AG10803 (cell line): ENCODE measurements at regions not wholly inside any gene's neighbourhood (a gene's known extent, or its start where the extent isn't known, plus 50 kb on each side); places are given as distances from the start of the nearest gene placed in this dataset.

ENCODE experiments used
- DNase-seq: peaks from one replicate; pipeline ENCODE4 v3.0.0; 2010; ENCODE audit warnings: low read depth
- H3K4me3 ChIP-seq: 2 replicates; pipeline ENCODE4 v1.5.1; 2011; ENCODE audit warnings: mild to moderate bottlenecking, low read length, control low read depth
- CTCF ChIP-seq: conservative IDR thresholded peaks from 2 replicates; pipeline ENCODE4 v1.5.1; 2011; ENCODE audit warnings: mild to moderate bottlenecking, low read length, control low read depth, inconsistent platforms

- TF ChIP-seq CTCF: no peak
- no peak overlapping the region for H3K4me3 ChIP-seq
- DNase-seq: no peak
Observed at GRCh38 chr14:97638864-97639263, 841.7 kb downstream of the VRK1 start.

GRCh38 chr14:97640031-97640430 lies 842.8 kb downstream of the VRK1 start:
- H3K4me3 ChIP-seq: no peak overlapping the region
- TF ChIP-seq CTCF: no peak
- no peak for DNase-seq

- DNase-seq: peak; percentile 11
- no peak for TF ChIP-seq CTCF
- H3K4me3 ChIP-seq: no peak overlapping the region
Observed at GRCh38 chr14:97641827-97642226, 844.6 kb downstream of the VRK1 start.

GRCh38 chr14:97642631-97643030 lies 845.4 kb downstream of the VRK1 start:
- no peak for TF ChIP-seq CTCF

GRCh38 chr14:97644365-97644764 lies 847.2 kb downstream of the VRK1 start:
- no peak for DNase-seq
- no peak overlapping the region for H3K4me3 ChIP-seq
- TF ChIP-seq CTCF: no peak

More at GRCh38 chr14:97642631-97643030, 845.4 kb downstream of the VRK1 start:
- no peak for DNase-seq
- H3K4me3 ChIP-seq: no peak overlapping the region

GRCh38 chr14:97649752-97650151 lies 852.6 kb downstream of the VRK1 start:
- no peak for TF ChIP-seq CTCF
- DNase-seq: no peak
- H3K4me3 ChIP-seq: no peak overlapping the region

GRCh38 chr14:97655169-97655948 lies 858.2 kb downstream of the VRK1 start:
- TF ChIP-seq CTCF: no peak
- no peak overlapping the region for H3K4me3 ChIP-seq
- no peak for DNase-seq
